Activated CD4-positive, alpha-beta memory T cell treated with anti-CD3 and anti-CD28 coated beads for 36 hours (primary cell): ENCODE measurements at regions not wholly inside any gene's neighbourhood (a gene's known extent, or its start where the extent isn't known, plus 50 kb on each side); places are given as distances from the start of the nearest gene placed in this dataset.
"Not testable (repeated sequence)": the region's sequence is repeated elsewhere in the genome, so short reads cannot be mapped to it uniquely, and the experiment has no call there.

Experiments
- CTCF ChIA-PET: fragments of 350-600 bp; sonication (Branson Sonifier 250); formaldehyde crosslinking; loops from one replicate; lab custom pipeline; 2021; ENCODE audit warnings: antibody characterized with exemption, inconsistent platforms; lab: Charles Lee
- POLR2A ChIA-PET: fragments of 350-600 bp; sonication (Branson Sonifier 250); formaldehyde crosslinking; loops from one replicate; lab custom pipeline; 2021; ENCODE audit warnings: antibody characterized with exemption; lab: Charles Lee
- DNase-seq: peaks from one replicate; pipeline ENCODE4 v3.0.0-alpha.2; 2020
- H3K27ac Mint-ChIP-seq: one replicate; pipeline ENCODE4 v1.8.0; 2021; ENCODE audit warnings: mixed read lengths
- H3K27me3 Mint-ChIP-seq: one replicate; pipeline ENCODE4 v1.8.0; 2021; ENCODE audit warnings: mixed read lengths
- H3K36me3 Mint-ChIP-seq: one replicate; pipeline ENCODE4 v1.8.0; 2021; ENCODE audit warnings: mixed read lengths
- H3K4me1 Mint-ChIP-seq: one replicate; pipeline ENCODE4 v1.8.0; 2021; ENCODE audit warnings: low read depth, mixed read lengths
- H3K4me3 Mint-ChIP-seq: one replicate; pipeline ENCODE4 v1.8.0; 2021; ENCODE audit warnings: mild to moderate bottlenecking, mixed read lengths
- H3K9me3 Mint-ChIP-seq: one replicate; pipeline ENCODE4 v1.8.0; 2021; ENCODE audit warnings: mixed read lengths
- intact Hi-C: fragments of 100-400 bp; cut with micrococcal nuclease; formaldehyde crosslinking; loops from one replicate; pipeline ENCODE4 v1.15.1; 2023

DNA sequence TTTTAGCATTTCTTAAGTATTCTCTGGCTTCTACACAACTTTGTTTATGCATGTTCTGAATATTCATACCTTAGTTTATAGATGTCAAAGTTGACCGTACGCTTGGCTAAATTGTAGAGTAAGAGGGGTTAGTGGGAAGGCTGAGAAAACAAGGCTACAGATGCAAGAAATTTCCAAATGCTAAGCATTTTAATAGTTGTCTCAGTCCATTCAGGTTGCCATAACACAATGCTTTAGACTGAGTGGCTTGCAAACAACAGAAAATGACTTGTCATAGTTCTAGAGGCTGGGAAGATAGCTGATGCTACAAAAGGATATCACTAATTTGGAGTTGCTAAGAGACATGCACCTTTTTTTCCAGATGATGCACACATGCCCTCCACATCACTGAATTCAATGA lies 53.0 kb upstream of the C1QTNF3 start:
- intact Hi-C loops, H3K27ac Mint-ChIP-seq, DNase-seq, H3K27me3 Mint-ChIP-seq, H3K36me3 Mint-ChIP-seq, H3K9me3 Mint-ChIP-seq, POLR2A ChIA-PET, CTCF ChIA-PET, H3K4me1 Mint-ChIP-seq, H3K4me3 Mint-ChIP-seq: not testable (repeated sequence)

DNA sequence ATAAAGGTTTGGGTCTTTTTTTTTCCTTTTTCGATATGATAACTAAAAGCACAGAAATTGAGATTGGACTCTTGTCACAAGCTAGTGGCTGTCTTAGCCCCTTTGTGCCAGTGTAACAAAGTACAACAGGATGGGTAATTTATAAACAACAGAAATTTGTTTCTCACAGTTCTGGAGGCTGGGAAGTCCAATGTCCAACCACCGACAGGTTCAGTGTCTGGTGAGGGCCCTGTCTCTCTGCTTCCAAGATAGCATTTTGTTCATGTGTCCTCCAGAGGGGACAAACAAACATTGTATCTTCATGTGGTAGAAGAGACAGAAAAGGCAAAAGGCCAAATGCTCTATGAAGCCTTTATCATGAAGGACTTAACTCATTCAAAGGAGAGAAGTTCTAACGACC lies 56.9 kb upstream of the C1QTNF3 start:
- H3K4me1 Mint-ChIP-seq, H3K9me3 Mint-ChIP-seq, H3K27ac Mint-ChIP-seq, H3K36me3 Mint-ChIP-seq, POLR2A ChIA-PET, H3K27me3 Mint-ChIP-seq, CTCF ChIA-PET, H3K4me3 Mint-ChIP-seq, intact Hi-C loops, DNase-seq: not testable (repeated sequence)

DNA sequence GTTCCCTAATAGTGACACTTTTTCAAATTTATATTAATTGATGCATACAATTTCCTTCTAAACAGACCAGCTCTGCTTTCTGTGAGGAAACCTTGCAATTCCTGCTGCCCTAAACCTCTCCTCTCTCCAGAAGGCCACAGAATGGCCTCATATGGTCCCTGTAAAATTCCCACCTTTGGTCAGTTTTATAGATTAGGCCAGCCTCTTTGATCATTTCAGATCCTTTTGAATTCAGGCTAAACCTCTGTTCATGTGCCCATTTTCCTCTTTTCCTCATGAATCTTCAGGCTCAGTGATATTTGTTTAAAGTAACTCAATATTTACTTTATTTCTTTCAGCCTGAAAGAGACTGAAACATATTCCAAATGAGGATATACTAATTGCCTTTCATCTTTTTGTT lies 58.6 kb upstream of the C1QTNF3 start:
- CTCF ChIA-PET, DNase-seq: not testable (repeated sequence)

DNA sequence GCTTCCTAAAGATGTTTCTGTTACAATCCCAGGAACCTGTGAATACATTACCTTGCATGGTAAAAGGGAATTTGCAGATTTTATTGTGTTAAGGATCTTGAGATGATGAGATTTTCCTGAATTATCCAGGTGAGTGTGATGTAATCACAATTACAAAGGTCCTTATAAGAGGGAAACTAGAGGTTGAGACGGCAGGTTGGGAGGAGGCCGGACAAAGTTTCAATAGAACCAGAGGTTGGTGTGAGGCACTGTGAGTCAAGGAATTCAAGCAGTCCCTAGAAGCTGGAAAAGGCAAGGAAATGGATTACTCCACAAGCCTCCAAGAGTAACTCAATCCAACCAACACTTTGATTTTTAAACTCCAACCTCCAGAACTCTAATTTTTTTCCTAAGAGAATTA lies 65.9 kb upstream of the C1QTNF3 start:
- H3K9me3 Mint-ChIP-seq, H3K27ac Mint-ChIP-seq, H3K36me3 Mint-ChIP-seq, CTCF ChIA-PET, intact Hi-C loops, POLR2A ChIA-PET, DNase-seq, H3K27me3 Mint-ChIP-seq, H3K4me3 Mint-ChIP-seq, H3K4me1 Mint-ChIP-seq: not testable (repeated sequence)

More for the DNA sequence above, 58.6 kb upstream of the C1QTNF3 start:
- POLR2A ChIA-PET, H3K4me1 Mint-ChIP-seq, H3K27ac Mint-ChIP-seq, H3K27me3 Mint-ChIP-seq, intact Hi-C loops, H3K9me3 Mint-ChIP-seq, H3K4me3 Mint-ChIP-seq, H3K36me3 Mint-ChIP-seq: not testable (repeated sequence)

DNA sequence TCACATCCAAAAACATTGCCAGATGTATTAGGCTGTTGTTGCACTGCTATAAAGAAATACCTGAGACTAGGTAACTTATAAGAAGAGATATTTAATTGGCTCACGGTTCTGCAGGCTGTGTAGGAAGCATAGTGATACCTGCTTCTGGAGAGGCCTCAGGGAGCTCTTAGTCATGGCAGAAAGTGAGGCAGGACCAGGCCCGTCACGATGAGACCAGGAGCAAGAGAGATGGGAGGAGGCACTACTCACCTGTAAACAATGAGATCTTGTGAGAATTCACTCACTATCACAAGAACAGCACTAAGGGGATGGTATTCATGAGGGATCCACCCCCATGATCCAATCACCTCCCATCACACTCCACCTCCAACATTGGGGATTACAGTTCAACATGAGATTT lies 81.3 kb upstream of the C1QTNF3 start:
- H3K36me3 Mint-ChIP-seq, intact Hi-C loops, H3K27ac Mint-ChIP-seq, POLR2A ChIA-PET, H3K4me3 Mint-ChIP-seq, H3K27me3 Mint-ChIP-seq, H3K4me1 Mint-ChIP-seq, H3K9me3 Mint-ChIP-seq, CTCF ChIA-PET, DNase-seq: not testable (repeated sequence)

DNA sequence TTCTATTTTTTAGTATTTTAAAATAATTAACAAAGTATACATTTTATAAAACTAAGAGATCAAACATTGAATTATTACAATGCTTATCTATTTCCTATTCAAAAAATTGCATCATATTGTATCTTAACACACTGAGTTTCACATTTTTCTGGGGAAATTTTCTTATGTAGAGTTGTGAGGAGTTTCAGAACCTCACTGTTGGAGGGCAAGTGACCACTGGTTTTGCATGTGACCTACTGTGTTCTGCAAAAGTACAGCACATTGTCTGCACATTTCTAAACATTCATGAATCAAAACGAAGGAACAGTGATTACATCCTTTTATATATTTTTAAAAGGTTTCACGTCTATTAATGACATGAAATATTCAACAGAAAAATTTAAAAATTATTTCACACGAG lies 82.3 kb upstream of the C1QTNF3 start:
- H3K4me3 Mint-ChIP-seq, intact Hi-C loops, DNase-seq, POLR2A ChIA-PET, H3K36me3 Mint-ChIP-seq, H3K27ac Mint-ChIP-seq, CTCF ChIA-PET, H3K4me1 Mint-ChIP-seq, H3K27me3 Mint-ChIP-seq, H3K9me3 Mint-ChIP-seq: not testable (repeated sequence)

DNA sequence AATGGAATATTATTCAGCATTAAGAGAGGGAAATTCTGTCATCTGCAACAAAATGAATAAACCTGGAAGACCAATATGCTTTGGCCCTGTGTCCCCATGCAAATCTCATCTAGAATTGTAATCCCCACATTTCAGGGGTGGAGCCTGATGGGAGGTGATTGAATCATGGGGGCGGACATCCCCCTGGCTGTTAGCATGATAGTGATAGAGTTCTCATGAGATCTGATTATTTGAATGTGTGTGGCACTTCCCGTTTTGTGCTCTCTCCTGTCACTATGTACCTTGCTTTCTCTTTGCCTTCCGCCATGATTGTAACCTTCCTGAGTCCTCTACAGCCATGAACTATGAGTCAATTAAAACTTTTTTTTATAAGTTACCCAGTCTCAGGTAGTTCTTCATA lies 83.7 kb upstream of the C1QTNF3 start:
- H3K27ac Mint-ChIP-seq, H3K4me3 Mint-ChIP-seq, H3K27me3 Mint-ChIP-seq, DNase-seq, CTCF ChIA-PET, H3K9me3 Mint-ChIP-seq, POLR2A ChIA-PET, H3K36me3 Mint-ChIP-seq, intact Hi-C loops, H3K4me1 Mint-ChIP-seq: not testable (repeated sequence)

DNA sequence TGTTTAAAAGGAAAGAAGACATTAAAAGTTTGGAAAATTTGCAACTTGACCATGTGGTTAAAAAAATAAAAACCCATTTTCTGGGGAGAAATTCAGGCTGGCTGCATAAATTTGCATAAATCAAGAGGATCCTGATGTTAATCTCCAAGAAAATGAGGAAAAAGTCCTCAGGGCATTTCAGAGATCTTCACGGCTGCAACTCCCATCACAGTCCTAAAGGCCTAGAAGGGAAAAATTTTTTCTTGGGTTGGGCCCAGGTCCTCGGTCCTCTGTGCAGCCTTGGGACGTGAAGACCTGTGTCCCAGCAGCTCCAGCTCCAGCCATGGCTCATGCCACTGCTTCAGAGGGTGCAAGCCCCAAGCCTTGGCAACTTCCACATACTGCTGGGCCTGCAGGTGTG lies 84.8 kb upstream of the C1QTNF3 start:
- H3K9me3 Mint-ChIP-seq, H3K4me3 Mint-ChIP-seq, POLR2A ChIA-PET, H3K4me1 Mint-ChIP-seq, DNase-seq, CTCF ChIA-PET, H3K27me3 Mint-ChIP-seq, intact Hi-C loops, H3K27ac Mint-ChIP-seq, H3K36me3 Mint-ChIP-seq: not testable (repeated sequence)

DNA sequence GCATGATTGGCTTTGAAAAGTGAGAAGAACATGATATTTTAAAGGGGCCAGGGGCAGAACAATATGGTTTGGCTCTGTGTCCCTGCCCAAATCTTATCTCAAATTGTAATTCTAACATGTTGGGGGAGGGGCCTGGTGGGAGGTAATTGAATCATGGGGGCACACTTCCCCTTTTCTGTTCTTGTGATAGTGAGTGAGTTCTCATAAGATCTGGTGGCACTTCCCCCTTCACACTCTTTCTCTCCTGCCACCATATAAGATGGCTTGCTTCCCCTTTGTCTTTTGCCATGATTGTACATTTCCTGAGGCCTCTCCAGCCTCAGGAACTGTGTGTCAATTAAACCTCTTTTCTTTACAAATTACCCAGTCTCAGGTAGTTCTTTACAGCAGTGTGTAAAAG lies 85.9 kb upstream of the C1QTNF3 start:
- H3K9me3 Mint-ChIP-seq, H3K27me3 Mint-ChIP-seq, POLR2A ChIA-PET, DNase-seq, H3K27ac Mint-ChIP-seq, H3K4me1 Mint-ChIP-seq, CTCF ChIA-PET, intact Hi-C loops, H3K36me3 Mint-ChIP-seq, H3K4me3 Mint-ChIP-seq: not testable (repeated sequence)

DNA sequence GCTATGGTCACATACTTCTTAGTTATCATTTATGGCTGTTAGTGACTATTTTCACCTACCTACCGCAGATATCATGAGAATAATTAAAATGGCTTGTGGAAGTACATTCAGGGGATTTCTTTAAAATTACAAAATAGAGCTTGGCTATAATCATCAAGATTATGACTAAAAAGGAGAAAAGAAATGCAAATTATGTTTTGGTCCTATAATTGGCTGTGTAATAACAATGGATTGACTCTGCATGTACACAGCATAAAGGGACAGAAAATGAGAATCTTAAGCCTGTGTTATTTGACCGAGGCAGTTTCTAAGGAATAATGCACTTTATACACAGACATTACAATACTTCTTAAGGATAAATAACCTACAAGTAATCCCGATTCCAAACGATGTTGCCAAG lies 112.0 kb upstream of the C1QTNF3 start:
- H3K36me3 Mint-ChIP-seq, DNase-seq, CTCF ChIA-PET, H3K9me3 Mint-ChIP-seq, POLR2A ChIA-PET, H3K4me1 Mint-ChIP-seq, intact Hi-C loops, H3K27ac Mint-ChIP-seq, H3K4me3 Mint-ChIP-seq, H3K27me3 Mint-ChIP-seq: not testable (repeated sequence)

DNA sequence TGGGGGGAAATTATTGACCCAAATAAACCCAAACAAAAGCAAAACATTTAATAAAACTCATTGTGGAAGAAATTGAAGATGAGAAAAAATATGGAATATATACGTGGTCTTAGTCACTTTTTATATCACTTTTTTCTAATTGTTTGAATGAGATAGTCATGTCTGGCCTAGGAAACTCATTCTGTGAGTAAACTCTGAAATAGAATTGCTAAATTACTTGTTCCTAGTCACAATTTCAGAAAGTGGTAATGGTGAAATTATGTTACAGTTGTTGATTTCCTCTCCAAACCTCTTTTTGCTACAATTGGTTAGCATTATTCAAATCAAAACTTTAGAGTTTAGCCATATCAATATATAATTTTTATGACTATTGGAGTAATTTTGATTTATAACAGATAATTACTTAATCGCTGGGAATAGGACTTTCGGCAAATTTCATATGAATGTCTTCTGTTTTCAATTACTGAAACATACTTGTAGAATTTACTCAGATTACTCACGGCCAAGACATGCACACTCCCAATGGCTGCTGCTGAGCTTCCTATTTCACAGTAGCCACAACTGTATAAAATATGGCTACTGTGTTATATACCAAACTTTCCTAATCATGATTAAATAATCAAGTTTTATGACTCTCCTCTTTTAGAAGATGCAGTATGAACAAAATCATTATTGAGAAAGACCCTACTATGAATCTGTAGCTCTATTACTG lies 113.8 kb upstream of the C1QTNF3 start:
- POLR2A ChIA-PET = interaction anchor here (0.6 kb wide), 1 partner anchor 135 kb away, joined by 3 read pairs; no protein-coding TSS in a partner anchor

DNA sequence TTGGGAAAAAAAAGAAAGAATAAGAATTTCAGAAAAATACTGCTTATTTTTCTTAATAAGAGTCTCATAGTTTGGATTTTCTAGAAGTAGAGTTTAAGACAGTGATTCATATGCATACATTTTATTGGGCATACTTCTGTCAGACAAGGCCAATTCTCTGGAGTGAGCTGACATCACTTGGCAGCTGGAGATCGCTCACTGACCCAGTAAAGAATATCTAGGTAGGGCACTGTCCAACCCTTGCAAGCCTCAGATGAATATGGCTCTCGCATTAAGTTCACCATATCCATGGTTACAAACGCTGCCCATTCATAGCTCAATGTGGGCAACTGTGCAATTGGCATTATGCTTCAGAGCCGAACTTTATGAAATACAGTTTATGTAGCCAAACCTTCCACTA lies 117.9 kb upstream of the C1QTNF3 start:
- CTCF ChIA-PET, H3K36me3 Mint-ChIP-seq, intact Hi-C loops, H3K27me3 Mint-ChIP-seq, H3K4me3 Mint-ChIP-seq, POLR2A ChIA-PET, H3K9me3 Mint-ChIP-seq, H3K27ac Mint-ChIP-seq, DNase-seq, H3K4me1 Mint-ChIP-seq: not testable (repeated sequence)

More for the DNA sequence above, 113.8 kb upstream of the C1QTNF3 start:
- DNase-seq, H3K4me1 Mint-ChIP-seq, intact Hi-C loops, H3K36me3 Mint-ChIP-seq, H3K27ac Mint-ChIP-seq, H3K27me3 Mint-ChIP-seq, H3K9me3 Mint-ChIP-seq, CTCF ChIA-PET, H3K4me3 Mint-ChIP-seq: not testable (repeated sequence)

DNA sequence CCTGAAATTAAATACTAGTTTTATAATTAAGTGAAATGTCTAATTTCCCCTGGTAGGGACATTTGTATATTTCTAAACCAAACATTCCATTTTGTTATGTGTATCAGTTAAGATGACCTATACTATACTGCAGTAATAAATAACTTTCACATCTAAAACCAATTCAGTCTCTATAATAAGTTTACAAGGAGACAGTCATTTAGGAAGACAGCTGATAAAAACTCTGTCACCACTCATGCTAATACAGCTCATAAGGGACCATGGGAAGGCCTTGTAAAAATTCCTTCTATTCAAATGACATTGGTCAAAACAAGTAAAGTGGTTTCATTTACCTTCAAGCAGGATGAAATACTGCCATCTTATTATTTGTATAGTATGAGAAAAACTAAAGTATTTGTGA lies 128.4 kb upstream of the C1QTNF3 start:
- POLR2A ChIA-PET, H3K9me3 Mint-ChIP-seq, intact Hi-C loops, H3K4me3 Mint-ChIP-seq, H3K4me1 Mint-ChIP-seq, H3K27me3 Mint-ChIP-seq, H3K27ac Mint-ChIP-seq, CTCF ChIA-PET, DNase-seq: not testable (repeated sequence)
- peaks cover 27% of the 10 kb centered on the region for H3K36me3 Mint-ChIP-seq
